NCI-H1105 treated with DMSO at 0.1 percent for 48 hours (cell line): ENCODE measurements at regions not wholly inside any gene's neighbourhood (a gene's known extent, or its start where the extent isn't known, plus 50 kb on each side); places are given as distances from the start of the nearest gene placed in this dataset.

Experiments
- DNase-seq: peaks from one replicate; lab custom pipeline; 2025; lab: John Stamatoyannopoulos, UW

DNA sequence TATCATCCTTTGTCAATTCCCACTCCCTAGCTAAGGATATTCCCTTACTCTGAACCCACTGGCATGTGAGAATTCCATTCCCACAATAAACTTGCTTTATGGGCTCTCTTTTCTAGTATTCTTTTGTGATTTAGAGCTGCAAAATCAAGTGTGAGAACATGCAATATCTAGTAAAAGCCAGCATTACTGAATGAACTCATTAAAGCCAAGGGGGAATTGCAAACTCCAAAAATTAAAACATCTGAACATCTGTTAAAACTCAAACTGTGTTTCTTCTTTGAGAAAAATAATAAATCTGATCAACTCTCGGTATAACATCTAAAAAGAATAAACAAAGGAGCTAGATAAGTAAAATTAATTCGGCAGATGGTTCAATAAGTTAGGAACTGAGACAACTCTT is 53.1 kb upstream of the MPDZ start:
- no peak for DNase-seq

DNA sequence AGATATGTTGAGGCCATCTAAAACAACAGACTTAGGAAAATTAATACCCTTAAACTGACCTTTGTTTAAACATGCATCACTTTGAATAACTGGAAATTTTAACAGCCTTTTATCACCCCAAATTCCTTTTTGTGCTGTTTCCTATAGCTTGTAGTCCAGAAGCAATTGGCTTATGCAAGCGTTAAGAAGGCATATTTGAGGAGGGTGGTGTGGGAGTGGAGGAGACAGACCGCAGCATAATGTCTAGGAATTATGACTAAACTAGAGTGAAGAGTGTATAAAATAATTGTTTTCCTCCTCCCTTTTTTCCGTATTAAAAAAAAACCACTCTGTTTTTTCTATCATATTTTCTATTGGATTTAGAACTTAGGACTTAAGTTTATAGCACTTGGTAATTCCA is 51.8 kb upstream of the MPDZ start:
- DNase-seq: no peak

DNA sequence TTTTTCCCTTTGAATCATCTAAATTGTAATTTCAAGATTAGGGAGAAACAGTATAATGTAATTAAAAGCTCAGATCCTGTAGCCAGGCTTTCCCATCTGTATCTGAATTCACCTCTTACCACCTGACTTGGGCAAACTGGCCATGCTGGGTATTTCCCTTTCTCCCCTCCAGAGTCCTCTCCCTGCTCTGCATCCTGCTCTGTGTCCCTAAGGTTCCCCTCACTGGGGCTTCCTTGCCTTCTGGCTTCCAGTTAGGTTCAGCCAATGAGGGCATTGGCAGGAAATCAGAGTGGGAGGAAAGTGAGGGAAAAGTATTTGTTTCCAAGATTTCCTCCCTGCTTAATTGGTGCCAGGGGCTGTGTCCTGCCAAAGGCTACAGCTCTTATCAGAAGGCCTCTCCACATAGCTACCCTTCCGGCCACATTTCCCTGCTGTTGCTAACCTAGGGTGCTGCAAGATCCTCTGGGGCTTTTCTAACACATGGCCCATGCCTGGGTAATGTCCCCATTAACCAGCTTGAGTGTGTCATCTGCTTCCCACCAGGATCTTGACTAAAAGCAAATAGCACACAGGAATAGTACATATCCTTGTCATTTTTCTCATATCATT is 51.0 kb upstream of the MPDZ start:
- DNase-seq: no peak
